Mesenchymal stem cell (in vitro differentiated cells and primary cell): ENCODE measurements at regions not wholly inside any gene's neighbourhood (a gene's known extent, or its start where the extent isn't known, plus 50 kb on each side); places are given as distances from the start of the nearest gene placed in this dataset.
"Not testable (repeated sequence)": the region's sequence is repeated elsewhere in the genome, so short reads cannot be mapped to it uniquely, and the experiment has no call there.

Experiments used
- DNase-seq: peaks from one replicate; pipeline ENCODE4 v3.0.0-alpha.2; 2013
- H2AFZ ChIP-seq: one replicate; pipeline ENCODE4 v1.6.1; 2013; ENCODE audit warnings: low read depth, mild to moderate bottlenecking, control low read depth, inconsistent platforms, low read length, moderate library complexity
- H2AK5ac ChIP-seq: 2 replicates; pipeline ENCODE4 v1.6.1; 2013; ENCODE audit warnings: low read length, moderate library complexity, mild to moderate bottlenecking, inconsistent platforms; ENCODE audit not compliant: severe bottlenecking
- H2BK120ac ChIP-seq: one replicate; pipeline ENCODE4 v1.6.1; 2013; ENCODE audit warnings: low read depth, mild to moderate bottlenecking, inconsistent platforms, low read length, moderate library complexity
- H2BK12ac ChIP-seq, 2 experiments: one replicate each; pipeline ENCODE4 v1.6.1; 2013; ENCODE audit warnings: inconsistent platforms in 2 of 2, low read length in 2 of 2, mild to moderate bottlenecking in 2 of 2, moderate library complexity in 2 of 2, control low read depth in 1 of 2
- H2BK15ac ChIP-seq: one replicate; pipeline ENCODE4 v1.6.1; 2013; ENCODE audit warnings: mild to moderate bottlenecking, low read depth, inconsistent platforms; ENCODE audit not compliant: poor library complexity, severe bottlenecking
- H2BK5ac ChIP-seq: 2 replicates; pipeline ENCODE4 v1.6.1; 2013; ENCODE audit warnings: low read depth, mild to moderate bottlenecking, low read length, control low read depth, inconsistent platforms; ENCODE audit not compliant: poor library complexity, severe bottlenecking
- H3K14ac ChIP-seq, 2 experiments: one replicate each; pipeline ENCODE4 v1.6.1; 2013; ENCODE audit warnings: inconsistent platforms in 2 of 2, low read length in 2 of 2, control low read depth in 1 of 2, mild to moderate bottlenecking in 1 of 2, moderate library complexity in 1 of 2
- H3K18ac ChIP-seq, 2 experiments: one replicate each; pipeline ENCODE4 v1.6.1; 2013; ENCODE audit warnings: inconsistent platforms in 2 of 2, low read length in 2 of 2, control low read depth in 1 of 2, low read depth in 1 of 2, mild to moderate bottlenecking in 1 of 2
- H3K23ac ChIP-seq, 2 experiments: one replicate each; pipeline ENCODE4 v1.6.1; 2013; ENCODE audit warnings: inconsistent platforms in 2 of 2, low read length in 2 of 2, mild to moderate bottlenecking in 2 of 2, moderate library complexity in 2 of 2, control low read depth in 1 of 2
- H3K27ac ChIP-seq: 2 replicates; pipeline ENCODE4 v1.5.1; 2013; ENCODE audit warnings: mild to moderate bottlenecking, moderate library complexity, low read length, control low read depth, inconsistent platforms; ENCODE audit not compliant: poor library complexity, severe bottlenecking
- H3K27me3 ChIP-seq, 2 experiments: 2 replicates each; pipeline versions ENCODE4 v1.6.1 to v1.7.0; 2013; ENCODE audit warnings: low read length in 2 of 2, mild to moderate bottlenecking in 2 of 2, moderate library complexity in 2 of 2, control low read depth in 1 of 2, inconsistent platforms in 1 of 2; ENCODE audit not compliant: control insufficient read depth in 1 of 2, insufficient read depth in 1 of 2
- H3K36me3 ChIP-seq, 2 experiments: 2 replicates each; pipeline versions ENCODE4 v1.6.1 to v1.7.0; 2013; ENCODE audit warnings: low read length in 2 of 2, control low read depth in 1 of 2, inconsistent platforms in 1 of 2, low read depth in 1 of 2, mild to moderate bottlenecking in 1 of 2; ENCODE audit not compliant: insufficient read depth in 2 of 2, control insufficient read depth in 1 of 2
- H3K4ac ChIP-seq, 2 experiments: one replicate each; pipeline ENCODE4 v1.6.1; 2013; ENCODE audit warnings: inconsistent platforms in 2 of 2, low read length in 2 of 2, mild to moderate bottlenecking in 2 of 2, moderate library complexity in 2 of 2, control low read depth in 1 of 2, low read depth in 1 of 2
- H3K4me1 ChIP-seq: 2 replicates; pipeline ENCODE4 v1.6.1; 2013; ENCODE audit warnings: low read depth, low read length, control low read depth; ENCODE audit not compliant: control insufficient read depth, insufficient read depth
- H3K4me2 ChIP-seq: 2 replicates; pipeline ENCODE4 v1.6.1; 2013; ENCODE audit warnings: low read length, mild to moderate bottlenecking, inconsistent platforms; ENCODE audit not compliant: poor library complexity, severe bottlenecking
- H3K4me3 ChIP-seq, 2 experiments: 2 replicates each; pipeline versions ENCODE4 v1.5.1 to v1.7.0; 2013; ENCODE audit warnings: low read length in 2 of 2, mild to moderate bottlenecking in 2 of 2, control low read depth in 1 of 2, low read depth in 1 of 2; ENCODE audit not compliant: insufficient read depth in 1 of 2
- H3K79me1 ChIP-seq: replicated peaks from 2 replicates; pipeline ENCODE4 v1.6.1; 2013; ENCODE audit warnings: mild to moderate bottlenecking, control low read depth, low read length, inconsistent platforms; ENCODE audit not compliant: poor library complexity, severe bottlenecking
- H3K9ac ChIP-seq: 2 replicates; pipeline ENCODE4 v1.7.0; 2013; ENCODE audit warnings: mild to moderate bottlenecking, low read length, moderate library complexity
- H3K9me3 ChIP-seq: 2 replicates; pipeline ENCODE4 v1.7.0; 2013; ENCODE audit warnings: mild to moderate bottlenecking, low read length; ENCODE audit not compliant: control insufficient read depth
- H4K8ac ChIP-seq: one replicate; pipeline ENCODE4 v1.6.1; 2013; ENCODE audit warnings: inconsistent platforms, mild to moderate bottlenecking, low read length, moderate library complexity
- H4K91ac ChIP-seq: one replicate; pipeline ENCODE4 v1.6.1; 2013; ENCODE audit warnings: mild to moderate bottlenecking, low read length, inconsistent platforms
- WGBS: methylation state at CpG from one replicate; pipeline ENCODE4 v1.1.7; 2013; ENCODE audit warnings: mixed read lengths; 5-methylcytosine and 5-hydroxymethylcytosine counted together

DNA sequence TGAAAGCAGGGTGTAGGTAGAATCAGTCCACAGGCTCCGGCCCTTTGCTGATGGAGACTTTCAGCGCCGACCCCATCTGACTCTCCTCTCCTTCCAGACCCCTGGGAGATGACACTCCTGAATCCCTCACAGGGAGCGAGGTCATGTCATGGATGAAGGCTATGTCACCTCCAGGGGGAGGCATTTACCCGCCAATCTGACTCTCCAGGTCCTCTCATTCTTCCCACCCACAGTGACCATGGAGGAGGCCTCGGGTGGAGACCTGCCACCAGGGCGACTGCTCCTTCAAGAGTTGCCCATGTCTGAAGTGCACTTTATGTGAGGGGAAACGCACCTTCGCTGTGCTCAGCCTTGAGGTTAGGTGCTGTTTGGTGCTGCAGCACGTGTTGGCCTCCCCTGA, 112.7 kb downstream of the KLF13 start:
- Histone ChIP-seq H3K79me1 (no peaks in the 10 kb centered on the region), H3K4me1 (peaks cover 13% of the 10 kb centered on the region), H3K4me2 (no peak overlapping the region), H3K27ac (no peak overlapping the region), H3K14ac (no peak overlapping the region), H2BK120ac (no peak overlapping the region), H4K8ac (no peak overlapping the region), H4K91ac (peak overlapping the region; percentile 9), H2BK5ac (no peak overlapping the region), H3K36me3 (no peaks in the 10 kb centered on the region), H3K4ac (peak overlapping the region in 1 of 2 experiments; percentile 35), H2BK12ac (peak overlapping the region in 1 of 2 experiments; percentile 1), H3K9ac (no peak overlapping the region), H3K9me3 (no peaks in the 10 kb centered on the region), H3K4me3 (no peak overlapping the region), H2BK15ac (peak overlapping the region; percentile 17), H2AFZ (no peak overlapping the region), H3K23ac (peak overlapping the region in 1 of 2 experiments; percentile 19), H2AK5ac (no peak overlapping the region), H3K27me3 (peaks cover 0 to 3% of the 10 kb centered on the region in 2 experiments), H3K18ac (no peak overlapping the region)
- DNase-seq = no peak
- 81% methylated on average over 10 of the region's 10 CpGs for WGBS

GRCh38 chr15:31440216-31440615, 113.6 kb downstream of the KLF13 start:
- H3K27ac ChIP-seq, H2BK5ac ChIP-seq, H3K23ac ChIP-seq, H2AK5ac ChIP-seq, H3K36me3 ChIP-seq, H3K27me3 ChIP-seq, H3K4me2 ChIP-seq, H2AFZ ChIP-seq, H3K14ac ChIP-seq, H3K9me3 ChIP-seq, H3K79me1 ChIP-seq, DNase-seq: not testable (repeated sequence)
- Histone ChIP-seq H4K8ac (peak overlapping the region; percentile 96), H2BK12ac (peak overlapping the region in 1 of 2 experiments; percentile 13), H2BK15ac (peak overlapping the region; percentile 60), H3K18ac (peak overlapping the region; percentile 64 to 71), H2BK120ac (peak overlapping the region; percentile 29), H3K4ac (peak overlapping the region; percentile 39 to 71), H3K4me1 (peaks cover 12% of the 10 kb centered on the region), H3K4me3 (peak overlapping the region in 1 of 2 experiments; percentile 69), H4K91ac (peak overlapping the region; percentile 79), H3K9ac (peak overlapping the region; percentile 79)
- 91% methylated on average over 5 of the region's 20 CpGs for WGBS

DNA sequence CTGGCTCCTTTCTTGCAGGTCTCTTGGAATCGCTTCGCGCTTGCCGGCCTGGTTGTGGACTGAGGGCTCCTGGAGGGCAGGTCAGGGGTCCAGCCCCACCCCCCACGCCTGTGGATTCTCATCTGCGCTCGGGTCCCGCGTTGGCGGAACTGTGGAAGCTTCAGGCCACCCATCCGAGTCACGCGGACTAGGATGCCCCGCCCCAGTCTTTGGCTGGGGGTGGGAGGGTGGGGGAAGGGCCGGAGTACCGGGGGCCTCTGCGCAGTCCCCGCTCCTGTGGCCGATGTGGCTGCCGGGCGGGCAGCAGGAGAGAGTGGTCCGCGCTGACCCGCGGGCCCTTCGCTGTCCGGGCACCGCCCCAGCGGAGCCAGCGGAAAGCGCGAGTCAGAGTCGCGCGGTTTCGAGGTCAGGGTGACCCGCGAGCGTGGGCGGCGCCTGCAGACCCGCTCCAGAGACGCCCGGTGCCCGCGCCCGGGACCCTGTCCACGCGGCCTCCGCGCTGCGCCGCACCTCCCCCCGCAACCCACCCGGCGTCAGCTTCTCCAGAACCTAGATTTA, 114.2 kb downstream of the KLF13 start:
- no peak overlapping the region for H2AK5ac ChIP-seq
- H3K79me1 ChIP-seq = no peaks in the 10 kb centered on the region
- H3K4me2 ChIP-seq = peak overlapping the region; percentile 95
- H2BK15ac ChIP-seq = peak overlapping the region; percentile 60
- H3K14ac ChIP-seq = peak overlapping the region in 1 of 2 experiments; percentile 64
- peak; percentile 59 for DNase-seq
- peak overlapping the region; percentile 64 to 71 for H3K18ac ChIP-seq
- H3K4me3 ChIP-seq = peak overlapping the region; percentile 61 to 75
- H3K4me1 ChIP-seq = peaks cover 10% of the 10 kb centered on the region
- H2AFZ ChIP-seq = peak overlapping the region; percentile 51
- H3K27ac ChIP-seq = no peak overlapping the region
- peaks cover 0 to 3% of the 10 kb centered on the region in 2 experiments for H3K27me3 ChIP-seq
- 4% methylated on average over 26 of the region's 56 CpGs for WGBS
- no peak overlapping the region for H2BK5ac ChIP-seq
- H4K91ac ChIP-seq = peak overlapping the region; percentile 83
- peak overlapping the region in 1 of 2 experiments; percentile 36 for H3K23ac ChIP-seq
- peak overlapping the region; percentile 29 for H2BK120ac ChIP-seq
- no peaks in the 10 kb centered on the region for H3K36me3 ChIP-seq
- peak overlapping the region in 1 of 2 experiments; percentile 59 for H2BK12ac ChIP-seq
- H3K9me3 ChIP-seq = no peaks in the 10 kb centered on the region
- peak overlapping the region; percentile 57 to 86 for H3K4ac ChIP-seq
- H3K9ac ChIP-seq = peak overlapping the region; percentile 79
- peak overlapping the region; percentile 96 for H4K8ac ChIP-seq

GRCh38 chr15:31442226-31442625, 115.6 kb downstream of the KLF13 start:
- Histone ChIP-seq H3K9ac (peak overlapping the region; percentile 83), H2BK120ac (no peak overlapping the region), H3K18ac (no peak overlapping the region), H3K79me1 (no peaks in the 10 kb centered on the region), H3K36me3 (no peaks in the 10 kb centered on the region), H3K4me3 (peak overlapping the region in 1 of 2 experiments; percentile 43), H3K23ac (no peak overlapping the region), H2AK5ac (no peak overlapping the region), H2AFZ (no peak overlapping the region), H3K4me2 (no peak overlapping the region), H2BK5ac (no peak overlapping the region), H4K91ac (no peak overlapping the region), H2BK12ac (peak overlapping the region in 1 of 2 experiments; percentile 17), H4K8ac (no peak overlapping the region), H3K14ac (no peak overlapping the region), H3K27me3 (peaks cover 0 to 3% of the 10 kb centered on the region in 2 experiments), H2BK15ac (no peak overlapping the region), H3K27ac (no peak overlapping the region), H3K4ac (no peak overlapping the region), H3K9me3 (no peaks in the 10 kb centered on the region), H3K4me1 (peaks cover 10% of the 10 kb centered on the region)
- DNase-seq = no peak
- 77% methylated on average over 9 of the region's 9 CpGs for WGBS
